ENCODE measurements at regions not wholly inside any gene's neighbourhood (a gene's known extent, or its start where the extent isn't known, plus 50 kb on each side); places are given as distances from the start of the nearest gene placed in this dataset.

DNA sequence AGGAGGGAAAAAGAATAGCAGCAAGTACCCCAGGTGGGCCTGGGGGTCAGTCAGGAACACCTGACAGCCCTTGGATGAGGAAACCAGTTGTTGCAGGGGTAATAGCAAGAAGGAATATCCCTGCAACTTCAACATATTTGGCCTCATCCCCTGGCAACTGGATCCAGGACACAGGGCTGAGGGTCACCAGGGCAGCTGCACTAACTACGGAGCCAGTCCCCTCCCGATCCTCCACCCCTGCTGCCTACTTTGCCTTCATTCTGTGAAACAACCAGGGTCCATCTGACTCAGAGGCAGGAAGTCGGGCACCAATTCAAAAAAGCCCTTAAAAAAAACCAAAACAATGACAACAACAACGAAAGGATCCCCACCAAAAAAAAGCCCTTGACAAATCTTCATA is 52.9 kb downstream of the FRMPD3 start:
- no peaks in the 10 kb centered on the region for H3K9me3 ChIP-seq (ENCODE audit: control insufficient read depth, insufficient read depth, low read length)
- no peak overlapping the region for H3K9ac ChIP-seq (ENCODE audit: low read depth, low read length)
- H3K36me3 ChIP-seq (ENCODE audit: insufficient read depth, low read length), result no peaks in the 10 kb centered on the region
- peaks cover 7% of the 10 kb centered on the region for H3K4me1 ChIP-seq (ENCODE audit: insufficient read depth, low read length)

DNA sequence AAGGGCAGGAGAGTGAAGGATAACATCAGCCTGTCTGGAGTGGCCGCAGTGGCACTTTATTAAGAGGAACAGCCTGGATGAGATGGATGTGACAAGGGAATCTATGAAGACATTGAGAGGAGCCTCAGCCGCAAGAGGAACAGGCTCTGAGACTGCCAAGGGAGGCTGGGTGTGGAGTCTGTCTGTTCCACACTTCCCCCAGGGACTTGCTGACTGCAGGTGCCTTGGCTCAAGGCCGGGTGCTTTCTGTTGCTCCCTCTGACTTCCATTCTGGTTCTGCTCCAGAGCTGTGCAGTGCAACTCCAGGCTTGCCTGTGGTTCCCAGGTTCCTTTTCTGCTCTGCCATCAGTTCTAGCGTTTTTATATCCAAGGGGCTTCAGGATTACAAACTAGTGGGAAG is 54.6 kb downstream of the FRMPD3 start:
- H3K36me3 ChIP-seq (ENCODE audit: insufficient read depth, low read length), result no peaks in the 10 kb centered on the region
- peaks cover 7% of the 10 kb centered on the region for H3K4me1 ChIP-seq (ENCODE audit: insufficient read depth, low read length)
- peaks cover 11% of the 10 kb centered on the region for H3K9me3 ChIP-seq (ENCODE audit: control insufficient read depth, insufficient read depth, low read length)
- no peak overlapping the region for H3K9ac ChIP-seq (ENCODE audit: low read depth, low read length)

GRCh38 chrX:107505223-107505622 is 55.8 kb downstream of the FRMPD3 start:
- peaks cover 12% of the 10 kb centered on the region for H3K9me3 ChIP-seq (ENCODE audit: control insufficient read depth, insufficient read depth, low read length)

GRCh38 chrX:107506596-107507031 is 57.2 kb downstream of the FRMPD3 start:
- no peak overlapping the region for H3K9ac ChIP-seq (ENCODE audit: low read depth, low read length)
- peaks cover 12% of the 10 kb centered on the region for H3K9me3 ChIP-seq (ENCODE audit: control insufficient read depth, insufficient read depth, low read length)
- peaks cover 6% of the 10 kb centered on the region for H3K4me1 ChIP-seq (ENCODE audit: insufficient read depth, low read length)
- H3K36me3 ChIP-seq (ENCODE audit: insufficient read depth, low read length), result no peaks in the 10 kb centered on the region

More at GRCh38 chrX:107505223-107505622, 55.8 kb downstream of the FRMPD3 start:
- Histone ChIP-seq H3K36me3 (ENCODE audit: insufficient read depth, low read length) (no peaks in the 10 kb centered on the region), H3K4me1 (ENCODE audit: insufficient read depth, low read length) (peaks cover 7% of the 10 kb centered on the region), H3K9ac (ENCODE audit: low read depth, low read length) (no peak overlapping the region)

GRCh38 chrX:107507093-107507743 is 57.8 kb downstream of the FRMPD3 start:
- peaks cover 12% of the 10 kb centered on the region for H3K9me3 ChIP-seq (ENCODE audit: control insufficient read depth, insufficient read depth, low read length)
- 0 out of 2 replicates have a peak, but pooled peaks cover under 1% of the 10 kb centered on the region for H3K4me1 ChIP-seq (ENCODE audit: insufficient read depth, low read length)
- H3K9ac ChIP-seq (ENCODE audit: low read depth, low read length), result no peak overlapping the region
- no peaks in the 10 kb centered on the region for H3K36me3 ChIP-seq (ENCODE audit: insufficient read depth, low read length)

- no peaks in the 10 kb centered on the region for H3K36me3 ChIP-seq (ENCODE audit: insufficient read depth, low read length)
- no peaks in the 10 kb centered on the region for H3K4me1 ChIP-seq (ENCODE audit: insufficient read depth, low read length)
- no peak overlapping the region for H3K9ac ChIP-seq (ENCODE audit: low read depth, low read length)
- peaks cover 12% of the 10 kb centered on the region for H3K9me3 ChIP-seq (ENCODE audit: control insufficient read depth, insufficient read depth, low read length)
Observed at GRCh38 chrX:107507744-107508117, 58.3 kb downstream of the FRMPD3 start.

GRCh38 chrX:107508925-107509324 is 59.5 kb downstream of the FRMPD3 start:
- no peaks in the 10 kb centered on the region for H3K4me1 ChIP-seq (ENCODE audit: insufficient read depth, low read length)
- H3K36me3 ChIP-seq (ENCODE audit: insufficient read depth, low read length), result no peaks in the 10 kb centered on the region
- H3K9ac ChIP-seq (ENCODE audit: low read depth, low read length), result no peak overlapping the region
- peaks cover 12% of the 10 kb centered on the region for H3K9me3 ChIP-seq (ENCODE audit: control insufficient read depth, insufficient read depth, low read length)

DNA sequence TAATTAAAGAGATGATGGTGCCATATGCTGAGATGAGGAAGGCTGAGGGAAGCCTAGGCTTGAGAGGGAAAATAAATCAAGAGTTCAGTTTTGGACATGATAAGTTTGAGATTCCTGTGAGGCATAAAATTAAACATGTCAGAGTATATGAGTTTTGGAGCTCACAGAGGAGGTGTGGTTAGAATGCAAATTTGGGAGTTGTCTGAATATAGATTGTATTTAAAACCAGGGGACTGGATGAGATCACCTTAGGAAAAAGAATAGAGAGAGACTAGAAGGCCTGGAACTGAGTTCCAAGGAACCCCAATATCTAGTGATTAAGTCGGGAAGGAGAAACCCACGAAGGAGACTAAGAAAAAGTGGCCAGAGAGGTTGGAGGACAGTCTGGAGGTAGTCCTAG is 65.5 kb downstream of the FRMPD3 start:
- H3K9ac ChIP-seq (ENCODE audit: low read depth, low read length), result no peak overlapping the region
- no peaks in the 10 kb centered on the region for H3K4me1 ChIP-seq (ENCODE audit: insufficient read depth, low read length)
- no peaks in the 10 kb centered on the region for H3K9me3 ChIP-seq (ENCODE audit: control insufficient read depth, insufficient read depth, low read length)
- no peaks in the 10 kb centered on the region for H3K36me3 ChIP-seq (ENCODE audit: insufficient read depth, low read length)

DNA sequence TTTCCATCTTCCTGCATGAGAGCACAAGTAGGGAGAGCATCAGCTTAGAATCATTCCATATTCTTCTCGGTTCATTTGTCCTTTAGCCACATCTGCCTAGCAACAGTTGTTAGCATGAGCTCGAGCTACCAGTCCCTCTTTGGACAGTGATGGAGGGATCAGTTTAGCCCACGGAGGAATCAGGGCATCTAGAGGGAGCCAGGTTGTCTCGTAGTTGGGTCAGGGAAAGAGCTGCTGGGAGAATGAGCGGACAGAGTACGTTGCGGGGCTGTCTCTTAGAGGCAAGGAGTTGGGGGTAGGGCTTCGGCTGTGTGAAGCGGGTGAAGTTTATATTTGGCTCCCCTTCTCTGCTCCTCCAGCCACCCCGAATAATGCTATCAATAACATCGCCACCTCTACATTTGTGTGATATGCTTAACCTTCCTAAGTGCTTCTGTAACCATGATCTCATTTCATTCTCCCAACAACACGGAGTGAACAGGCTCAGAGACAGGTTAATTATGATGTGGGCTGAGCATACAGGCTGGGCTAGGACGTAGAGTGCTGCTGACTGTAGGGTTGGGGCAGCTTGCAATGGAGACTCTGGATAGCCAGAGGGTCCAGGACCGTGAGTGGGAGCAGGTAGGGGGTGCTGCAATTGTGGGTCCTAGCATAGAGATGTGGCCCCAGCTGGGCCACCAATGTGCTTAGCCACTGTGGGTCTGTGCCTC is 72.6 kb downstream of the FRMPD3 start:
- H3K9me3 ChIP-seq (ENCODE audit: control insufficient read depth, insufficient read depth, low read length), result no peaks in the 10 kb centered on the region
- H3K36me3 ChIP-seq (ENCODE audit: insufficient read depth, low read length), result no peaks in the 10 kb centered on the region
- H3K4me1 ChIP-seq (ENCODE audit: insufficient read depth, low read length), result no peaks in the 10 kb centered on the region
- H3K9ac ChIP-seq (ENCODE audit: low read depth, low read length), result no peak overlapping the region

- Histone ChIP-seq H3K9me3 (ENCODE audit: control insufficient read depth, insufficient read depth, low read length) (no peaks in the 10 kb centered on the region), H3K36me3 (ENCODE audit: insufficient read depth, low read length) (no peaks in the 10 kb centered on the region), H3K9ac (ENCODE audit: low read depth, low read length) (no peak overlapping the region), H3K4me1 (ENCODE audit: insufficient read depth, low read length) (no peaks in the 10 kb centered on the region)
Observed at GRCh38 chrX:107522901-107523300, 73.4 kb downstream of the FRMPD3 start.

DNA sequence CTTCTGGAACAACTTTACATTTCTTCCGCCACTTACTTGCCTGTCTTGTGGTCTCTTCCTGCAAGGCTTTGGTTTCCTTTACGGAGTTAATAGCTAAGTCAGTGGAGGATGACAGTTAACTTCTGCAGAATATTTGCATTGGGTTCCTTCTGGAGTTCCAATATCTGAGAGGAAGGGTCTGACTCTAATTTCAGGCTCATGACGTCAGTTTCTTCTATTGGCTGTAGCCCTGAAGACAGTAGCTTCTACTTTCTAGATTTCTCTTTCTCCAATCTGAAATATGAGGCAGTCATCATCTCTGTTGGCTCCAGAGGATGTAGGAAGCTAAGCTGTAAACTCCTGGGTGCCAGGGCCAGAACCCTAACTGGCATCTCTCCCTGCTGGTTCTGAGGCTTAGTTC is 76.7 kb downstream of the FRMPD3 start:
- Histone ChIP-seq H3K36me3 (ENCODE audit: insufficient read depth, low read length) (no peaks in the 10 kb centered on the region), H3K9me3 (ENCODE audit: control insufficient read depth, insufficient read depth, low read length) (no peaks in the 10 kb centered on the region), H3K9ac (ENCODE audit: low read depth, low read length) (no peak overlapping the region)

DNA sequence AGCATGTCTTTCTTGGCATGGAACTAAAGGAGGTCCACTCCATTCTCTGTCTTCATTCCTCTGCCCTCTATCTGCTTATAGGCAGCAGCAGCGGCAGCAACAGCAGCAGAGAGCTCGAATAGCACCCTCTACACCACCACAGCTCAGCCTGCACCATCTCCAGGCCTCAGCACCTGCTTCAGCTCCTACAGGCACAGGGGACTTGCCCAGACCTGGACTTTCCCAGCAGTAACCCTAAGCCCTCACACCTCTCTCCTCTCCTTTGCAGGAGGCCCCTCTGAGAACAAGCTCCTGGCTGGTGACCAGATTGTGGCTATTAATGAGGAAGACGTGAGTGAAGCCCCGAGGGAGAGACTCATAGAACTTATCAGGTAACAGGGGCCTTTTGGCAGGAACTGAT is 80.7 kb downstream of the FRMPD3 start:
- Histone ChIP-seq H3K4me1 (ENCODE audit: insufficient read depth, low read length) (no peaks in the 10 kb centered on the region), H3K9ac (ENCODE audit: low read depth, low read length) (no peak overlapping the region), H3K9me3 (ENCODE audit: control insufficient read depth, insufficient read depth, low read length) (no peaks in the 10 kb centered on the region), H3K36me3 (ENCODE audit: insufficient read depth, low read length) (no peaks in the 10 kb centered on the region)

More for the DNA sequence above, 76.7 kb downstream of the FRMPD3 start:
- no peaks in the 10 kb centered on the region for H3K4me1 ChIP-seq (ENCODE audit: insufficient read depth, low read length)

- no peaks in the 10 kb centered on the region for H3K9me3 ChIP-seq (ENCODE audit: control insufficient read depth, insufficient read depth, low read length)
- no peak overlapping the region for H3K9ac ChIP-seq (ENCODE audit: low read depth, low read length)
- no peaks in the 10 kb centered on the region for H3K36me3 ChIP-seq (ENCODE audit: insufficient read depth, low read length)
- no peaks in the 10 kb centered on the region for H3K4me1 ChIP-seq (ENCODE audit: insufficient read depth, low read length)
Observed at GRCh38 chrX:107537815-107538214, 88.4 kb downstream of the FRMPD3 start.

- Histone ChIP-seq H3K4me1 (ENCODE audit: insufficient read depth, low read length) (no peaks in the 10 kb centered on the region), H3K9me3 (ENCODE audit: control insufficient read depth, insufficient read depth, low read length) (no peaks in the 10 kb centered on the region), H3K9ac (ENCODE audit: low read depth, low read length) (no peak overlapping the region)
Observed at GRCh38 chrX:107541244-107541643, 87.1 kb upstream of the PRPS1 start.

DNA sequence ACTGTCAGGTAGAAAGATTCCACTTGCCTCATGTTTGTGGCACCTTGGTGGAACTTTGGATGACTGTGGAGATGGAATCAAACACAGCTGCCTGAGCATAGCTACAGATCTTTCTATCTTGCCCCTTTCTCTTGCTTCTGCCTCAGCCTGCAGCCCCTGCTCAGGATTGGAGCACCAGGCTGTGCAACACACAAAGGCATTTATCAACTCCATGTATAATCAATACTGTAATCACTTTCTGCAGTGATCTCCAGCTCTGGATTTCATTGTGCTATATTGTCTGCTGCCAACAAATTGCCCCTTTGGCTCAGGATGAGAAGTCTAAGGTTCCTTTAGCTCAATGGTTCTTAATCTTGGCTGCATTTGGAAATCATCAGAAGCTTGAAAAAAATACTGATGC is 86.3 kb upstream of the PRPS1 start:
- no peaks in the 10 kb centered on the region for H3K4me1 ChIP-seq (ENCODE audit: insufficient read depth, low read length)
- H3K9me3 ChIP-seq (ENCODE audit: control insufficient read depth, insufficient read depth, low read length), result no peaks in the 10 kb centered on the region
- H3K9ac ChIP-seq (ENCODE audit: low read depth, low read length), result no peak overlapping the region
- no peaks in the 10 kb centered on the region for H3K36me3 ChIP-seq (ENCODE audit: insufficient read depth, low read length)

More at GRCh38 chrX:107541244-107541643, 87.1 kb upstream of the PRPS1 start:
- no peaks in the 10 kb centered on the region for H3K36me3 ChIP-seq (ENCODE audit: insufficient read depth, low read length)

Data from ES-I3 (cell line).